Activated naive CD4-positive, alpha-beta T cell treated with anti-CD3 and anti-CD28 coated beads, Interleukin-2, amount 50 U/mL, for 24 hours (primary cell): ENCODE measurements at regions not wholly inside any gene's neighbourhood (a gene's known extent, or its start where the extent isn't known, plus 50 kb on each side); places are given as distances from the start of the nearest gene placed in this dataset.

Experiments
- H3K27ac Mint-ChIP-seq: one replicate; pipeline ENCODE4 v1.8.0; 2021; ENCODE audit warnings: mild to moderate bottlenecking, mixed read lengths
- H3K27me3 Mint-ChIP-seq: one replicate; pipeline ENCODE4 v1.8.0; 2021; ENCODE audit warnings: mixed read lengths
- H3K36me3 Mint-ChIP-seq: one replicate; pipeline ENCODE4 v1.8.0; 2021; ENCODE audit warnings: mixed read lengths
- H3K4me1 Mint-ChIP-seq: one replicate; pipeline ENCODE4 v1.8.0; 2021; ENCODE audit warnings: mixed read lengths
- H3K4me3 Mint-ChIP-seq: one replicate; pipeline ENCODE4 v1.8.0; 2021; ENCODE audit warnings: mild to moderate bottlenecking, mixed read lengths
- H3K9me3 Mint-ChIP-seq: one replicate; pipeline ENCODE4 v1.8.0; 2021; ENCODE audit warnings: mixed read lengths

DNA sequence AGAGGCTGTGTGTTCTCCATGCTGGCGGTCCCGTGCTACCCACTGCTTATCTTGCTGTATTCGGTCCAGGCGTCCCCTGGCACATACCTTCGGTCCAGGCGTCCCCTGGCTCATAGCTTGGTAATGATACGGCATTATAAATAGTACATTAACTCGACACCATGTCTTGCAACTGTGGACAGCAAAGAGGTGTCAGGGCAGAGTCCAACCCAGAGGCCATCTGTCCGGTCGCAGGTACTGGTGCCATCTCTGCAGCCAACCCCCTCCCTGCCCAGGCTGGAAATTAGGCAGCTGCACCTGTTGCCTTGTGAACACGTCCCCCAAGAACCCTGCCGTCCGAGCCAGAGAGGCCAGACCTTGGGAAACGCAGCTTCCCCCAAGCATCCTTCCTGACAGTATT lies 634.3 kb downstream of the BRD1 start:
- Mint-ChIP-seq H3K4me3 (no peak overlapping the region), H3K27ac (no peak overlapping the region), H3K9me3 (no peaks in the 10 kb centered on the region), H3K4me1 (no peaks in the 10 kb centered on the region), H3K36me3 (no peaks in the 10 kb centered on the region), H3K27me3 (no peaks in the 10 kb centered on the region)

DNA sequence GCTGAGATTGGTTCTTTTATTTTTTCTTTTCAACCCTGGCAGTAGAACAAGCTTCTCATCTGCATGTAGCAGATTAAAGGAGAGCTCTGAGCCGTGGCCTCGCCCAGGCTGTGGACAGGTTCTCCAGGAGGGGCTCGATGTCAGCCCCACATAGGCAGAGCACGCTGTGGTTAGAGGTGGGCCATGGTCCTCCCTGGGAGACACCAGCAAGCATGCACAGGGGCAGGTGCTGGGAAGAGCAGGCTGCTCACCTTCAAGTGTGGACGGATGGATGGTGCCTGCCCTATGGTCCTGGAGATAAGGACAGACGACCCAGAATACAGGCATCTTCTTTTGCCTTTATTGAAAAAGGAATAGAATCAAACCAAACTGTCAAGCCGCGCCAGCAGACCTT lies 634.8 kb downstream of the BRD1 start:
- H3K4me3 Mint-ChIP-seq = no peak overlapping the region
- no peaks in the 10 kb centered on the region for H3K27me3 Mint-ChIP-seq
- H3K36me3 Mint-ChIP-seq = no peaks in the 10 kb centered on the region
- H3K9me3 Mint-ChIP-seq = no peaks in the 10 kb centered on the region
- no peaks in the 10 kb centered on the region for H3K4me1 Mint-ChIP-seq
- no peak overlapping the region for H3K27ac Mint-ChIP-seq

- no peaks in the 10 kb centered on the region for H3K4me1 Mint-ChIP-seq
- no peak overlapping the region for H3K4me3 Mint-ChIP-seq
- no peaks in the 10 kb centered on the region for H3K9me3 Mint-ChIP-seq
- no peak overlapping the region for H3K27ac Mint-ChIP-seq
- no peaks in the 10 kb centered on the region for H3K27me3 Mint-ChIP-seq
- no peaks in the 10 kb centered on the region for H3K36me3 Mint-ChIP-seq
Observed at GRCh38 chr22:49192180-49192856, 635.4 kb downstream of the BRD1 start.

GRCh38 chr22:49191506-49191980 lies 636.1 kb downstream of the BRD1 start:
- no peak overlapping the region for H3K27ac Mint-ChIP-seq
- H3K27me3 Mint-ChIP-seq = no peaks in the 10 kb centered on the region
- H3K4me1 Mint-ChIP-seq = no peaks in the 10 kb centered on the region
- no peaks in the 10 kb centered on the region for H3K36me3 Mint-ChIP-seq
- H3K4me3 Mint-ChIP-seq = no peak overlapping the region
- H3K9me3 Mint-ChIP-seq = no peaks in the 10 kb centered on the region

GRCh38 chr22:49190816-49191505 lies 636.7 kb downstream of the BRD1 start:
- no peak overlapping the region for H3K4me3 Mint-ChIP-seq
- H3K27me3 Mint-ChIP-seq = peaks cover 2% of the 10 kb centered on the region
- no peaks in the 10 kb centered on the region for H3K4me1 Mint-ChIP-seq
- H3K27ac Mint-ChIP-seq = no peak overlapping the region
- H3K9me3 Mint-ChIP-seq = no peaks in the 10 kb centered on the region
- H3K36me3 Mint-ChIP-seq = no peaks in the 10 kb centered on the region

GRCh38 chr22:49189871-49190270 lies 637.8 kb downstream of the BRD1 start:
- Mint-ChIP-seq H3K36me3 (no peaks in the 10 kb centered on the region), H3K27ac (no peak overlapping the region), H3K27me3 (peaks cover 2% of the 10 kb centered on the region), H3K9me3 (no peaks in the 10 kb centered on the region), H3K4me1 (no peaks in the 10 kb centered on the region), H3K4me3 (no peak overlapping the region)

- H3K4me3 Mint-ChIP-seq = no peak overlapping the region
- peaks cover 2% of the 10 kb centered on the region for H3K27me3 Mint-ChIP-seq
- H3K27ac Mint-ChIP-seq = no peak overlapping the region
- H3K36me3 Mint-ChIP-seq = no peaks in the 10 kb centered on the region
- H3K4me1 Mint-ChIP-seq = no peaks in the 10 kb centered on the region
- no peaks in the 10 kb centered on the region for H3K9me3 Mint-ChIP-seq
Observed at GRCh38 chr22:49188591-49188990, 639.1 kb downstream of the BRD1 start.

- no peaks in the 10 kb centered on the region for H3K9me3 Mint-ChIP-seq
- H3K36me3 Mint-ChIP-seq = no peaks in the 10 kb centered on the region
- peaks cover 2% of the 10 kb centered on the region for H3K27me3 Mint-ChIP-seq
- H3K4me3 Mint-ChIP-seq = no peak overlapping the region
- H3K4me1 Mint-ChIP-seq = no peaks in the 10 kb centered on the region
- no peak overlapping the region for H3K27ac Mint-ChIP-seq
Observed at GRCh38 chr22:49188091-49188490, 639.6 kb downstream of the BRD1 start.

GRCh38 chr22:49186762-49187161 lies 640.9 kb downstream of the BRD1 start:
- H3K4me1 Mint-ChIP-seq = no peaks in the 10 kb centered on the region
- H3K9me3 Mint-ChIP-seq = no peaks in the 10 kb centered on the region
- H3K27me3 Mint-ChIP-seq = peaks cover 5% of the 10 kb centered on the region
- no peaks in the 10 kb centered on the region for H3K36me3 Mint-ChIP-seq
- no peak overlapping the region for H3K27ac Mint-ChIP-seq
- no peak overlapping the region for H3K4me3 Mint-ChIP-seq

DNA sequence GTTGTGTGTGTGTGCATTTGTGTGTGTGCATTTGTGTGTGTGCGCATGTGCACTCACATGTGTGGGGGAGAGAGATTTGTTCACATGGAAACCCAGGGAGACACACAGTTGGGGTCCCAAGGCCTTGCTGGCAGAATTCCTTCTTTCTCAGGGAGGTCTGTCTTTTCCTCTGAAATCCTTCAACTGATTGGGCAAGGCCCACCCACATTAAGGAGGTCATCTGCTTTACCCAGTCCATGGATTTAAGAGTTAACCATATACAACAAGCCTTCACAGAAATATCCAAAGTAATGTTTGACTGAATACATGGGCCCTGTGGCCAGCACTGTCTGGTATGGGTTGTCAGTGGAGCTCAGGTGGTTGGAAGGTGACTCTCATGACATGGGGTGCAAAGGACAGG lies 641.4 kb downstream of the BRD1 start:
- Mint-ChIP-seq H3K36me3 (no peaks in the 10 kb centered on the region), H3K27ac (no peak overlapping the region), H3K4me3 (no peak overlapping the region), H3K27me3 (peaks cover 5% of the 10 kb centered on the region), H3K4me1 (no peaks in the 10 kb centered on the region), H3K9me3 (no peaks in the 10 kb centered on the region)

- H3K27me3 Mint-ChIP-seq = peaks cover 6% of the 10 kb centered on the region
Observed at GRCh38 chr22:49185312-49185969, 642.2 kb downstream of the BRD1 start.

GRCh38 chr22:49184736-49185135 lies 642.9 kb downstream of the BRD1 start:
- Mint-ChIP-seq H3K27ac (no peak overlapping the region), H3K36me3 (no peaks in the 10 kb centered on the region), H3K4me3 (no peak overlapping the region), H3K4me1 (no peaks in the 10 kb centered on the region), H3K9me3 (no peaks in the 10 kb centered on the region), H3K27me3 (peaks cover 6% of the 10 kb centered on the region)

More at GRCh38 chr22:49185312-49185969, 642.2 kb downstream of the BRD1 start:
- Mint-ChIP-seq H3K4me1 (no peaks in the 10 kb centered on the region), H3K36me3 (no peaks in the 10 kb centered on the region), H3K4me3 (no peak overlapping the region), H3K9me3 (no peaks in the 10 kb centered on the region), H3K27ac (no peak overlapping the region)

GRCh38 chr22:49183826-49184216 lies 643.9 kb downstream of the BRD1 start:
- Mint-ChIP-seq H3K27me3 (peaks cover 6% of the 10 kb centered on the region), H3K4me1 (no peaks in the 10 kb centered on the region), H3K27ac (no peak overlapping the region), H3K4me3 (no peak overlapping the region), H3K36me3 (no peaks in the 10 kb centered on the region), H3K9me3 (no peaks in the 10 kb centered on the region)

DNA sequence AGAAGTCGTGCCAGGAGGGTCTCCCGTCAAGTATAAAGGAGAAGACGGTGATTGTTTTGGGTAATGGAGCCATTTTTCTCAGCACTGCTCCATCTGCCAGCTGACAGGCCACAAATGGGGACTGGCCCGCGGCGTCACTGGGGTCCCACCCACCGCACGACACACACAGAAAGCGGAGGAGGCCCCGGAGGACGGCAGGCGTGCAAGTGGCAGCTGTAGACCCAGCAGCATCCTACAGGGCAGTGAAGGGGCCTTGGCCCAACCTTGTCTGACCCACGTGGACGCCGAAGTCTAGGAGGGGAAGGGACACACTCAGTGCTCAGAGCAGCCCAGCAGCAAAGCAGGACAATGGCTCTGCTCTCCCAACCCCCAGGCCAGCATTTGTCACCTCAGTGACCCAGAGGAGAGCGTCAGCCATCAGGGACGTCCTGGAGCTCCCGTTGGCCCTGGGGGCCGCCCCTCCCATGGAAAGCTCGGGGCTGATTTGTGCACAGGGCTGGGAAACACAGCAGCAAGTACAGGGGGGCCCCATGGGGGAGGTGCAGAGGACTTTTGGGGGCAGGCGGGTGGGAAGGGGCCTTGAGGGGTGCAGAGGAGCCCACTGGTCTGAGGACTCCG lies 644.4 kb downstream of the BRD1 start:
- H3K36me3 Mint-ChIP-seq = no peaks in the 10 kb centered on the region
- H3K27me3 Mint-ChIP-seq = peaks cover 6% of the 10 kb centered on the region
- H3K27ac Mint-ChIP-seq = no peak overlapping the region
- no peaks in the 10 kb centered on the region for H3K9me3 Mint-ChIP-seq
- H3K4me1 Mint-ChIP-seq = no peaks in the 10 kb centered on the region
- no peak overlapping the region for H3K4me3 Mint-ChIP-seq

DNA sequence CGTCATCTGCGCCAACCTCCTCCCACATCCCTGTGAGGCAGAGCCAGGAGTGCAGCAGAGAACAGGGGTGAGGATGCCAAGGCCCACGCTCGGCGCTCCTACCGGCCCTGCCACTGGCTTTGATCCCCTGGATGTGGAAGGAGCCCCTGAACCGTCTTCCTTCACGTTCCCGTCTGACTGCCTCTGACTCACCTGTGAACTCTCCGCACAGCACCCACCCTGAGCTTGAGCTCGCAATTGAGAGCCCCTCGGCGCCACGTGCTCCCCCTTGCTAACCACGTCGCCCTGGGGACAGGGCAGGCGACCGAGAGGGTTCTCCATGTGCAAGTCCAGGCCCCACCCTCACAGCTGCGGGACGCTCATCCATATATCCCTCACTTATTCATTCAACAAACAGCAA lies 645.3 kb downstream of the BRD1 start:
- Mint-ChIP-seq H3K27me3 (peaks cover 6% of the 10 kb centered on the region), H3K27ac (no peak overlapping the region), H3K36me3 (no peaks in the 10 kb centered on the region), H3K9me3 (no peaks in the 10 kb centered on the region), H3K4me1 (no peaks in the 10 kb centered on the region), H3K4me3 (no peak overlapping the region)

GRCh38 chr22:49181942-49182341 lies 645.7 kb downstream of the BRD1 start:
- Mint-ChIP-seq H3K36me3 (no peaks in the 10 kb centered on the region), H3K4me3 (no peak overlapping the region), H3K27ac (no peak overlapping the region), H3K9me3 (no peaks in the 10 kb centered on the region), H3K27me3 (peaks cover 6% of the 10 kb centered on the region), H3K4me1 (no peaks in the 10 kb centered on the region)
